Activated CD8-positive, alpha-beta memory T cell treated with anti-CD3 and anti-CD28 coated beads, Interleukin-2, amount 10 ng/mL, durations not matched to agents 7 days and 5 days (primary cell): ENCODE measurements at regions not wholly inside any gene's neighbourhood (a gene's known extent, or its start where the extent isn't known, plus 50 kb on each side); places are given as distances from the start of the nearest gene placed in this dataset.

Source experiments
- ATAC-seq: fragments of 150-1000 bp; cut with Tn5 transposase; one replicate; pipeline ENCODE4 v1.10.0; 2021; ENCODE audit warnings: moderate library complexity
- CTCF ChIA-PET: fragments of 350-600 bp; sonication (Branson Sonifier 250); formaldehyde crosslinking; loops from one replicate; lab custom pipeline; 2021; ENCODE audit warnings: antibody characterized with exemption; lab: Charles Lee
- DNase-seq: peaks from one replicate; pipeline ENCODE4 v3.0.0-alpha.2; 2020
- H3K27ac Mint-ChIP-seq: one replicate; pipeline ENCODE4 v1.8.0; 2021; ENCODE audit warnings: mild to moderate bottlenecking, mixed read lengths
- H3K27me3 Mint-ChIP-seq: one replicate; pipeline ENCODE4 v1.8.0; 2021; ENCODE audit warnings: mixed read lengths
- H3K36me3 Mint-ChIP-seq: one replicate; pipeline ENCODE4 v1.8.0; 2021; ENCODE audit warnings: mild to moderate bottlenecking, mixed read lengths
- H3K4me1 Mint-ChIP-seq: one replicate; pipeline ENCODE4 v1.8.0; 2021; ENCODE audit warnings: mixed read lengths
- H3K4me3 Mint-ChIP-seq: one replicate; pipeline ENCODE4 v1.8.0; 2021; ENCODE audit warnings: mild to moderate bottlenecking, moderate library complexity, mixed read lengths
- H3K9me3 Mint-ChIP-seq: one replicate; pipeline ENCODE4 v1.8.0; 2022; ENCODE audit warnings: low read depth, mixed read lengths

DNA sequence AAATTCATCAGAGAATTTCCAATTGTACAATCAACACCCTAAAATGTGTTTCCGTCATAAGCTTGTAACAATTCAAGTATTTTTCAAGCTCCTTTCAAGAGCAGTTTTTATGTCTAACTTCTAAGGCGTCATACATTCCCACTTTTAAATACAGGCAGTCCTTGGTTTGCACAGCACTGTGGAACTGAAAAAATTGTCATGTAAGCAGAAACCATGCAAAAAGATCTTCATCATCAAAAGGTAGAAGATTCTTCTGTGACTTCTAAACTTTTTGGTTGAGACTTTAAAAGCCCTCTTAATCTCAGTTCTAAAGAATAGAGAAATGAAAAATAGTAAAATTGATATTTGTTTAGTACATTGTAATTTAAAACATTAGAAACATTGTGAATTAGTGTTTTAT lies 315.6 kb downstream of the TPBG start:
- no peak for ATAC-seq
- CTCF ChIA-PET = no interaction called here
- no peak overlapping the region for H3K4me3 Mint-ChIP-seq
- H3K36me3 Mint-ChIP-seq = no peaks in the 10 kb centered on the region
- H3K9me3 Mint-ChIP-seq = peaks cover 10% of the 10 kb centered on the region
- no peaks in the 10 kb centered on the region for H3K27me3 Mint-ChIP-seq
- DNase-seq = no peak
- no peaks in the 10 kb centered on the region for H3K4me1 Mint-ChIP-seq
- H3K27ac Mint-ChIP-seq = no peak overlapping the region

DNA sequence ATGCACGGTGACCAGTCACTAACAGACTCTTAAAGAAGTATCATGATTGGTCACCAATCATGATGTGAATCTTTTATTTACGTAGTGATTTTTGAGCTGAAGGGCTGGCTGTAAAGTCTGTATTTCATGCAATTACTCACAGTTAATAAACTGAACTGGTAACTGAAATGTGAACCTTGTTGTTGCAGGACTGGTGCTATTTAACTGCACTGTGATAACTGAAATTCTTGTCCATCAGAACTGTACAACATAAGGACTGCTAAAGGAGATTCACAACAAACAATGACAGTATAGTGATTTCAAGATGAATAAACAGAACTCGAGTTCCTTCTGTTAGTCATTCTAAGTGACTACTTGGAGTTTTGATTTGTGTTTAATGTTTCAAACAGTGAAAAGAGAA lies 316.6 kb downstream of the TPBG start:
- H3K4me1 Mint-ChIP-seq = no peaks in the 10 kb centered on the region
- DNase-seq = no peak

DNA sequence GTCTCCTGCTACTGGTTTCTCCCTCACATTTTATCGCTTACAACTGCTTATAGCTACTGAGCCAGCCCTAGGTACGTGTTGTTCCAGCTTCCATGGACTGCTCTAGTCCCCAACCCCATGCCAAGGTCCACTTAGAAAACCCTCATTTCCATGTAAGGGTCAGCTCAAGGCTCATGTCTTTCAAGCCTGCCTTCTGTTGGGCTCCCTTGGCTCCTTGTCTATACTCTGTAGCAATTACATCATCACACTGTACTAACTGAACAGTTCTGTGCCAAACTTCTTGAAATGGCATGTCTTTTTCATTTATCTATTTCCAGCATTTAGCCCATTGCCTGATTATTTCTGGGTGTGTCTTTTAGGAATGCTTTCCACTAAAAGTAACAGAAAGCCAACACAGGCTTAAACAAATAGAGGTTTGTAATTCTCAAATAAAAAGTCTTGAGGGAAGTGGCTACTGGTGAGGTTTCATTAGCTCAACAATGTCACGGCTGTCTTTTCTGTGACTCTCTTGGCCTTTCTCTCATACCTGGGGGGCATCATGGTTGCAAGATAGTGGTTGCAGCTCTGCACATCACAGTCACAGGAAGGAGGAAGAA lies 317.6 kb downstream of the TPBG start:
- peaks cover 5% of the 10 kb centered on the region for H3K27me3 Mint-ChIP-seq
- no peaks in the 10 kb centered on the region for H3K4me1 Mint-ChIP-seq
- DNase-seq (no peak), ATAC-seq (no peak)
- CTCF ChIA-PET = no interaction called here
- peaks cover 7% of the 10 kb centered on the region for H3K9me3 Mint-ChIP-seq
- no peaks in the 10 kb centered on the region for H3K36me3 Mint-ChIP-seq
- H3K27ac Mint-ChIP-seq = no peak overlapping the region
- H3K4me3 Mint-ChIP-seq = no peak overlapping the region

More for the DNA sequence above, 316.6 kb downstream of the TPBG start:
- Mint-ChIP-seq H3K36me3 (no peaks in the 10 kb centered on the region), H3K4me3 (no peak overlapping the region), H3K27ac (no peak overlapping the region), H3K9me3 (peaks cover 8% of the 10 kb centered on the region), H3K27me3 (peaks cover 2% of the 10 kb centered on the region)
- CTCF ChIA-PET = no interaction called here
- no peak for ATAC-seq

DNA sequence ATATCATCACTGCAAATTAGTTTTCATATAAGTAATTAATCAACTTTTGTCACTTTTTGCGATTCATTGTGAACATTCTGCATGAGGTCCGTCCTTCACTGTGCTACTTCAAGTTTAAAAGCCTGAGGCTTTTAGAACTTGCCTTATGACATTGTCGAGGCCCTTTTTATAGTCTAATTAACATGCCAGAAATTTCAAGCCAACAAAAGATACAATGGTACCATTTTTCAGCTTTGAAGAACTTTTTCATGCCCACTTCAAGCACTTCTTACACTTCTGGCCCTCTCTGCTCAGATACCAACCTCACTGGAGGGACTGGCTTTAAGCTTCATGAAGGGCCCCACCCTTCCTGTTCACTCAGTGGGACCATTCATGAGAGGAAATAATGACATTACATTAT lies 323.1 kb downstream of the TPBG start:
- Mint-ChIP-seq H3K9me3 (no peaks in the 10 kb centered on the region), H3K4me3 (no peak overlapping the region), H3K36me3 (no peaks in the 10 kb centered on the region), H3K4me1 (no peaks in the 10 kb centered on the region), H3K27me3 (peaks cover 12% of the 10 kb centered on the region), H3K27ac (no peak overlapping the region)
- ATAC-seq = no peak
- CTCF ChIA-PET = no interaction called here
- DNase-seq = no peak

DNA sequence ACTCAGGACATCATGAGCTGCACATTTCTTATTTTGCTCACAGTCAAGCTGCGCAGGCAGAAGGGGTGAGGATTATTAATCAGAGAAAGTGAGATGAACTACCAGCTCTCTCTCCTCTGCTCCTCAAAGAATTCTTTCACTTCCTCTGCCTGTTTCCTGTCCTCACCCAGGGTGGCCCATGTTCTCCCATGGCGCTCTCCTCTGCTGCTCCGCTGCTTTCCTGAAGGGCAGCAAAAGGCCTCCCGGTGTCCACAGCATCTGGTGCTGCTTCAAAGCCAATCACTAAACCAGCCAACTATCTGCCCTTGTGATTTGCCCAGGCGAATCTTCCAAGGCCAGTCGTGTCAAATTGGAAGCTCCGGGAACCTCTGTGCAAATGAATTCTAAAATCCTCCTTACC lies 324.2 kb downstream of the TPBG start:
- no peaks in the 10 kb centered on the region for H3K4me1 Mint-ChIP-seq

DNA sequence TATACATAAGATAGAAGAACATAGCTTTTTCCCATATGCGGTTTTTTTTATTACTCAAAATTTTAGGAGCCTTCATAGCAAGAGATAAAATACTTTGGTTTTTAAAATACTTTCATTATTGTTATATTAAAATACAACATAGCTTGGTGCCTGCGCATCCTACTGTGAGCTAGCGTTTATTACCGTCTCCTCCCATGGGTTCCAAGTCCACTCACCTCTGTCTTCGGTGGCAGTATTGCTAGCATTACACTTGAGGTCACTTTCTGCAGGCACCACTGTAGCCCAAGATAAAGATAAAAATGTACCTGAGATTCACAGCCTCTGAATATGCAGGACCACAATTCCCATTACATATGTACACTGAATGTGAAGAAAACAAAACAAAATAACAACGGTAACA lies 326.7 kb downstream of the TPBG start:
- H3K27me3 Mint-ChIP-seq = peaks cover 14% of the 10 kb centered on the region
- H3K27ac Mint-ChIP-seq = no peak overlapping the region
- H3K4me3 Mint-ChIP-seq = no peak overlapping the region
- no peaks in the 10 kb centered on the region for H3K36me3 Mint-ChIP-seq
- no peaks in the 10 kb centered on the region for H3K9me3 Mint-ChIP-seq
- ATAC-seq (no peak), DNase-seq (no peak)
- no peaks in the 10 kb centered on the region for H3K4me1 Mint-ChIP-seq
- CTCF ChIA-PET = no interaction called here

More for the DNA sequence above, 324.2 kb downstream of the TPBG start:
- no peak for ATAC-seq
- no peak for DNase-seq
- CTCF ChIA-PET = no interaction called here
- H3K9me3 Mint-ChIP-seq = no peaks in the 10 kb centered on the region
- H3K36me3 Mint-ChIP-seq = no peaks in the 10 kb centered on the region
- H3K27ac Mint-ChIP-seq = no peak overlapping the region
- H3K4me3 Mint-ChIP-seq = no peak overlapping the region
- H3K27me3 Mint-ChIP-seq = peaks cover 12% of the 10 kb centered on the region

DNA sequence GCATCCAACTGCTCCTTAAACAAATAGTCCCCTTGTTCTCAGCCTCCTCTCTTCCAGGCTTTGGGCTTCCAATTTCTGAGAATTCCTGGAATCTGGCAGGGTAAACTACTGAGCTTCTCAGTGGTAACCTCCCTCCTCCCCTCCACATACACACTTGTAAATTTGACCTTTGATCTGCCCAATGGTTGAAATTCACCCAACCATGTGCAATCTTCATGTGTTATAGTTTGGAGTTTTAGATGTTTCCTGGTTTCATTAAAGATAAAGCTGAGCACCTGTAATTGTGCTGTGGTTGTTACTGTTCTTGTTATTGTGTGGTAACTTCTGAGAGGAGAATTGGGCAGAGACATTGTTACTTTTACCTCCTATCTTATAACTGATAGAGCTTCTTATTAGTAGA lies 328.4 kb downstream of the TPBG start:
- Mint-ChIP-seq H3K9me3 (no peaks in the 10 kb centered on the region), H3K27ac (no peak overlapping the region), H3K4me1 (no peaks in the 10 kb centered on the region), H3K4me3 (no peak overlapping the region), H3K36me3 (no peaks in the 10 kb centered on the region), H3K27me3 (peaks cover 10% of the 10 kb centered on the region)
- no peak for DNase-seq
- ATAC-seq = no peak
- CTCF ChIA-PET = no interaction called here

DNA sequence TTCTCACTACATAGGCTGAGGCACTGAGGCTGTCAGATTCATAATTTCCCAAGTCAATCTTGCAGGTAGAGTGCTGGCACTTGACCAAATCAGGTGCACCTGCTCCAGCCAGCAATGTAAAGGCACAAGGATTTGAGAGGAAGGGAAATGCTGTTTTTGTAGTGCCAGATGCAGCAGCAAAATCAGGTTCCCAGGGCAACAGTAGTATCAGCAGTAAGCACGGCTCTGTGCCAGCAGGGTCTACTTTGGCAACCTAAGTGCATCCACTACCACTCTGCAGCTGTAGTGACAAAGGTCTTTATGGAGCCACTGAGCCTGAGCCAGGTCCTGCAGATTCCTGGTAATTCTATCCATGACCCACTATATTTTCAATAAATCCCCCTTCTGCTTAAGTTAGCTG lies 329.5 kb downstream of the TPBG start:
- no peak for DNase-seq
- H3K36me3 Mint-ChIP-seq = no peaks in the 10 kb centered on the region
- no peak overlapping the region for H3K4me3 Mint-ChIP-seq
- H3K27ac Mint-ChIP-seq = no peak overlapping the region
- H3K9me3 Mint-ChIP-seq = no peaks in the 10 kb centered on the region
- no peaks in the 10 kb centered on the region for H3K4me1 Mint-ChIP-seq
- no peak for ATAC-seq
- CTCF ChIA-PET = interaction anchor here (1.2 kb wide), 1 partner anchor 20 kb away, joined by 4 read pairs; no protein-coding TSS in a partner anchor
- peaks cover 10% of the 10 kb centered on the region for H3K27me3 Mint-ChIP-seq

DNA sequence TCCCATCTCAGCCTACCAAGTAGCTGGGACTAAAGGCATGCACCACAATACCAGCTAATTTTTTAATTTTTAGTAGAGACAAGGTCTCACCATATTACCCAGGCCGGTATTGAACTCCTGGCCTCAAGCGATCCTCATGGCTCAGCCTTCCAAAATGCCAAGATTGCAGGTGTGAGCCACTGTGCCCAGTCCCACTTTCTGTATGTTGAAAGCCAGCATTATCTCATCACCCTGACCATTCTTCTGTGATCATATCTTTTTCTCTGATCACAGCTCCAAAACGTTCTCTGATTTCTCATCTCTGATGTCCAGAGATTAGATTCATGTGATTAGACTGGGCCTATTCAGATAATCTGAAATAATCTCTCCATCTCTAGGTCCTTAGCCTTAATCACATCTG lies 337.7 kb downstream of the TPBG start:
- H3K27ac Mint-ChIP-seq = no peak overlapping the region
- H3K27me3 Mint-ChIP-seq = peaks cover 4% of the 10 kb centered on the region
- H3K4me3 Mint-ChIP-seq = no peak overlapping the region
- H3K36me3 Mint-ChIP-seq = no peaks in the 10 kb centered on the region
- no peak for DNase-seq
- no peak for ATAC-seq
- H3K4me1 Mint-ChIP-seq = peaks cover 3% of the 10 kb centered on the region
- H3K9me3 Mint-ChIP-seq = peaks cover under 1% of the 10 kb centered on the region
- CTCF ChIA-PET = no interaction called here

DNA sequence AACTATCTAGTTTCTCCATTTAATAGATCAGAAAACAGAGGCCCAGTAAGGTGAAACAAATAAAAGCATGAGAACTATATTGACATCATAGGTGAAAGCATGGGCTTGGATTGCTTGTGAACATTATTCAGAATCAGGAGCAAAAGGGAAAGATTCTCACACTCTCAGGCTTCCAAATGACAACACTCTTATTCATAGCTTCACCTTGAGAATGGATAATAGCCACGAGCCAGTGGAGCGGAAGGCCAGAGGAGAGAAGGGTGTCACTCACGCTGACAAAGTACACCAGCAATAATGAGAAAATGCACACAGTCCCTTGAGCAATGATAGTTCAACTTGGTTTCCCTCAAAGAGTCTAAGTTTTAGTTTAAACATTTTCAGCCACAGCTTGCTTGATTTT lies 339.0 kb downstream of the TPBG start:
- CTCF ChIA-PET = interaction anchor here (0.9 kb wide), 1 partner anchor 9 kb away, joined by 3 read pairs; no protein-coding TSS in a partner anchor
- H3K4me3 Mint-ChIP-seq = no peak overlapping the region

DNA sequence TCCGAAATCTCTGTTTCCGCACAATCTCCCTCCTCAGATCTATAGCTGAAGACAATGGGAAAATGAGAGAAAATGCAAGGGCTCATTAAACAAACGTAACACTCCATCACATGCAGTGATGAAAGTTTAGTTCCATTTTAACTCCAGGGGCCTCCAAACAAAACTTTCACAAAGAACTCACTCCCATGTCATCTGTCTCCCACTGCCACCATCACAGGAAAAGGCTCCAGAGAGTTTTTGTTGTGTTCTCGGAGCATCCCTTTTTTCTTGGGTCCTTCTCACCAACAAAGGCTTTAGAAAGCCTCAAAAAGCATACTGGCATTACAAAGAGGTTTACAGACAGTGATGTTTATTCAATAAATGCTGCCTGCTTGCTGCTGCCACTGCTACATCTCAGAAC lies 339.6 kb downstream of the TPBG start:
- DNase-seq = no peak
- no peaks in the 10 kb centered on the region for H3K36me3 Mint-ChIP-seq
- no peak for ATAC-seq
- peaks cover 4% of the 10 kb centered on the region for H3K27me3 Mint-ChIP-seq
- H3K9me3 Mint-ChIP-seq = peaks cover 2% of the 10 kb centered on the region
- CTCF ChIA-PET = no interaction called here
- H3K4me1 Mint-ChIP-seq = peaks cover 3% of the 10 kb centered on the region
- H3K4me3 Mint-ChIP-seq = no peak overlapping the region
- H3K27ac Mint-ChIP-seq = no peak overlapping the region

More for the DNA sequence above, 339.0 kb downstream of the TPBG start:
- DNase-seq (no peak), ATAC-seq (no peak)
- H3K4me1 Mint-ChIP-seq = peaks cover 3% of the 10 kb centered on the region
- H3K9me3 Mint-ChIP-seq = peaks cover 2% of the 10 kb centered on the region
- H3K27me3 Mint-ChIP-seq = peaks cover 4% of the 10 kb centered on the region
- no peak overlapping the region for H3K27ac Mint-ChIP-seq
- no peaks in the 10 kb centered on the region for H3K36me3 Mint-ChIP-seq

DNA sequence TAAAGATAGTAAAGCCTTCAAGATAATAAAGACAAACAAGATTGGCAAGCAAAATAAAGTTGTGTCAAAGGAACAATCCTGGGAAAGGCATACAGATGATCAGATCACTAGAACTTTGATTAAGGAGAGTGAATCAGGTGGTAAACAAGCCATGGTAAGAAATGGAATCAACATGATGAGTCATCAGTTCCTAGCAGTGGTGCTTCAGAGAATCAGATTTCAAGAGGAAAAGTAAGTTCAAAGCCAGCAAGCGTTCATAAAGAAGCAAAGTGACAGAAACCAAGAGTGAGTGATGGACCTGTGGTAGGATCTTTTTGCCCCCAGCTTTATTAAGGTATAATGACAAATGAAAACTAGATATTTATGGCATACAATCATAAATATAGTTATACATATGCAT lies 340.4 kb downstream of the TPBG start:
- H3K27ac Mint-ChIP-seq = no peak overlapping the region

DNA sequence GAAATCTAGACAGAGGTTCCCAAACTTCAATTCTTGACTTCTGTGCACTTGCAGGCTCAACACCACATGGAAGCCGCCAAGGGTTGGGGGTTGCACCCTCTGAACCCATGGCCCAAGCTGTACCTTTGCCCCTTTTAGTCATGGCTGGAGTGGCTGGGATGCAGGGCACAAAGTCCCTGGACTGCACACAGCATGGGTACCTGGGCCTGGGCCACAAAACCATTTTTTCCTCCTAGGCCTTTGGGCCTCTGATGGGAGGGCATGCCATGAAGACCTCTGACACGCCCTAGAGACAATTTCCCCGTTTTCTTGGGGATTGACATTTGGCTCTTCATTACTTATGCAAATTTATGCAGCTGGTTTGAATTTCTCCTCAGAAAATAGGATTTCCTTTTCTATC lies 342.0 kb downstream of the TPBG start:
- no peak overlapping the region for H3K27ac Mint-ChIP-seq

More for the DNA sequence above, 340.4 kb downstream of the TPBG start:
- H3K27me3 Mint-ChIP-seq = no peaks in the 10 kb centered on the region
- peaks cover 2% of the 10 kb centered on the region for H3K9me3 Mint-ChIP-seq
- ATAC-seq (no peak), DNase-seq (no peak)
- H3K4me3 Mint-ChIP-seq = no peak overlapping the region
- CTCF ChIA-PET = no interaction called here
- no peaks in the 10 kb centered on the region for H3K36me3 Mint-ChIP-seq
- H3K4me1 Mint-ChIP-seq = peaks cover 3% of the 10 kb centered on the region

DNA sequence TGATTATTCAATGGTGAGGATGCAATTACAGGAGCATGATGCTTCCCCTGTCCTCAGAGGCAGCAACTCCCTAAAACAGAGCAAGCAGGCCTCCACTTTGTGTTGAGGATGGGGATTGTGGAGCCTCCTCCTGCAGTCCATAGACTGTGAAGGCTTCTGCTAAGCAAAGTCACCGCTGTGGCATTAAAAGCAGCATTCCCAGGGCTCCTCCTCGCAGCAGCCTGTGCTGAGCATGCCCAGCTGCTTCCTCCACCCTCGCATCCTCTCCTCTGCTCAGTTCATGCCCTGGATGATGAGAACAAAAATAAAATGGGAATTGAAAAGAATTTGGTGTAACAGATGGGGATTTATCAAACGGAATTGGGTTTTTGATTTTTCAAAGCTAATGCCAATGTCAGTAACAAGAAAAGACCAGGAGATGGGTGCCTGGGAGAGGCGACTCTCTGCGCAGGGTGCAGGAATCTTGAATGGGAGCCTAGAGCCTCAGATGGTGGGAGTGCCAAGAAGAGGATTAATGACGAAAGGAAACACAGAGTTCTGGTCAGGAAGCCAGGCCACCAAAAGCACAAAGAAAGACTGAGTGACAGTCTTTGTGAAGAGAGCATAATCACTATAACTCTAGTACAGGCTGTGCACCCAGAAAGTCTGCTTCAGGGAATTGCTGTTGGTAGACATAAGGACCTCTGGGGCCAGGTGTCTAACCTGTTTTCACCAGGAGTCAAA lies 347.6 kb downstream of the TPBG start:
- Mint-ChIP-seq H3K27me3 (no peaks in the 10 kb centered on the region), H3K36me3 (no peaks in the 10 kb centered on the region), H3K4me3 (no peak overlapping the region), H3K4me1 (no peaks in the 10 kb centered on the region), H3K9me3 (peaks cover 2% of the 10 kb centered on the region), H3K27ac (no peak overlapping the region)
- DNase-seq (no peak), ATAC-seq (no peak)
- CTCF ChIA-PET = interaction anchor here (0.8 kb wide), 1 partner anchor 9 kb away, joined by 3 read pairs; no protein-coding TSS in a partner anchor

More for the DNA sequence above, 342.0 kb downstream of the TPBG start:
- H3K9me3 Mint-ChIP-seq = peaks cover 2% of the 10 kb centered on the region
- H3K36me3 Mint-ChIP-seq = no peaks in the 10 kb centered on the region
- CTCF ChIA-PET = no interaction called here
- H3K4me3 Mint-ChIP-seq = no peak overlapping the region
- H3K27me3 Mint-ChIP-seq = no peaks in the 10 kb centered on the region
- H3K4me1 Mint-ChIP-seq = peaks cover 3% of the 10 kb centered on the region
- no peak for DNase-seq
- no peak for ATAC-seq
